Heart left ventricle (tissue), 16 donors: ENCODE measurements at regions not wholly inside any gene's neighbourhood (a gene's known extent, or its start where the extent isn't known, plus 50 kb on each side); places are given as distances from the start of the nearest gene placed in this dataset.

Experiments
- ATAC-seq, 4 donors: fragments of 200-7000 bp; cut with Tn5 transposase; one replicate each; pipeline ENCODE4 v1.9.1; 2020 to 2022; ENCODE audit warnings: moderate library complexity in 4 of 4, mild to moderate bottlenecking in 3 of 4, moderate number of reproducible peaks in 1 of 4
- DNase-seq, 5 donors: peaks; one replicate each; pipeline ENCODE4 v3.0.0-alpha.2; 2020
- H3K27ac ChIP-seq, 12 donors: fragments of 200-600 bp; sonication (generic) in 4 of 12; one replicate each; pipeline versions ENCODE4 v1.5.0 to v1.8.0; 2016 to 2022; ENCODE audit warnings: mild to moderate bottlenecking in 2 of 12
- H3K27me3 ChIP-seq, 9 donors: fragments of 200-600 bp; sonication (generic) in 2 of 9; one replicate each; pipeline versions ENCODE4 v1.5.1 to v1.8.0; 2016 to 2022; ENCODE audit warnings: mild to moderate bottlenecking in 3 of 9
- H3K36me3 ChIP-seq, 9 donors: fragments of 200-600 bp; sonication (generic) in 2 of 9; one replicate each; pipeline versions ENCODE4 v1.5.0 to v1.8.0; 2018 to 2022; ENCODE audit warnings: mild to moderate bottlenecking in 2 of 9
- H3K4me1 ChIP-seq, 12 donors: fragments of 200-600 bp; sonication (generic) in 4 of 12; one replicate each; pipeline versions ENCODE4 v1.5.0 to v1.8.0; 2016 to 2022; ENCODE audit warnings: mild to moderate bottlenecking in 3 of 12
- H3K4me3 ChIP-seq, 12 donors: fragments of 200-600 bp; sonication (generic) in 4 of 12; one replicate each; pipeline versions ENCODE4 v1.5.0 to v1.8.0; 2017 to 2022; ENCODE audit warnings: mild to moderate bottlenecking in 9 of 12, moderate library complexity in 4 of 12
- H3K9me3 ChIP-seq, 12 donors: fragments of 200-600 bp; sonication (generic) in 4 of 12; one replicate each; pipeline versions ENCODE4 v1.5.0 to v1.8.0; 2016 to 2022; ENCODE audit warnings: mild to moderate bottlenecking in 1 of 12
- CTCF ChIP-seq, 12 donors: fragments of 200-600 bp; sonication (generic) in 4 of 12; IDR thresholded peaks; one replicate each; pipeline versions ENCODE4 v1.5.0 to v1.8.0; 2018 to 2022; ENCODE audit warnings: antibody characterized with exemption in 12 of 12, mild to moderate bottlenecking in 5 of 12
- POLR2A ChIP-seq, 2 donors: fragments of 450-650 bp; IDR thresholded peaks; one replicate each; pipeline ENCODE4 v1.6.1; 2017; ENCODE audit warnings: antibody characterized with exemption in 2 of 2, mild to moderate bottlenecking in 2 of 2, moderate library complexity in 2 of 2
- WGBS, 4 donors: extraction: QIAGEN DNeasy Blood & Tissue Kit in 2 of 4; methylation state at CpG; one replicate each; pipeline versions ENCODE4 v1.1.5 to v1.1.7; 2013 to 2018; 5-methylcytosine and 5-hydroxymethylcytosine counted together
- intact Hi-C, 10 donors: fragments of 100-400 bp; cut with DNase I; formaldehyde crosslinking; loops; one replicate each; pipeline versions ENCODE4 v1.11.1 to v1.14.2; 2022
- donor health status: ischemic (EF 13 %, LVEDD 7.1; RV severe dilation, severe dysfunction).
- donor health status: healthy with polysubstance abuse.
- donor health status: DM: no; HTN: yes; CAD: no.
- donor health status: DM: no; HTN: no; CAD: no.
- donor health status: ischemic (EF 25% LVEDD 6.9; RV normal size, moderate dysfunction).
- donor health status: ischemic (EF 25% LVEDD 5.7; RV mildly dilated, moderate dysfunction).
- donor health status: healthy.
- donor health status: DM: yes; HTN: yes; CAD: no.
- donor health status: ischemic (EF 35%, LVEDD 5.7; RV mildly dilated, moderate dysfunction).
- donor health status: nonischemic (EF 11% LVEDD 7.7; RV severe dilation, severe dysfunction).
- donor health status: DM: yes; HTN: yes; CAD: no.
- donor health status: PGD.
- donor health status: ischemic (EF 29% LVEDD 5.4; RV normal size, mild dysfunction).
- donor health status: nonischemic (EF 23%, LVEDD 6.1; RV moderate dilation, normal function).

DNA sequence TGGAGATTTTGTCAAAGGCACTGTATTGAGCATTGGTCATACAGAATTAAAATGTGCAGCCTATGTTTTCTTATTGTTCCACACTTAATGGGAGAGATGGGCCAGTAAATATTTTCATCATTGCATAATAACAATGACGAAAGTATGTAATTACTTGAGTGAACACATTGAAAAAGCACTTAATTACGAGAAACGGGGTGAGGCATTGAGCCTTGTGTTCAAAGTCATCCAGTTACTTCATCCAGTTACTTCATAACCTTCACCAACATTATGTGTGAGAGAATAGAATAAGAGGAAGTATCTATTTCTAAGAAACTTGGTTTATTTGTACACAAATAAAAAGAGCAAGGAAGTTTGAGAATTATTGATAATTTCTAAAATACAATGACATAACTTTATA, 1427.0 kb downstream of the ADGRL3 start:
- Histone ChIP-seq H3K27ac (no peak overlapping the region), H3K27me3 (no peaks in the 10 kb centered on the region), H3K4me3 (no peak overlapping the region), H3K9me3 (peaks cover 0 to 11% (median 0%) of the 10 kb centered on the region in 12 donors), H3K36me3 (no peaks in the 10 kb centered on the region), H3K4me1 (no peaks in the 10 kb centered on the region)
- WGBS, 4 donors = 67 to 85% (median 74%) methylated on average over 3 of the region's 3 CpGs
- no peak for TF ChIP-seq POLR2A (IDR thresholded peaks at IDR 0.05)
- intact Hi-C loops = no loop called here
- DNase-seq (no peak), ATAC-seq (no peak)

- intact Hi-C loops = no loop called here
- ATAC-seq (no peak), DNase-seq (no peak)
- TF ChIP-seq POLR2A (IDR thresholded peaks at IDR 0.05) (no peak), CTCF (IDR thresholded peaks at IDR 0.05) (no peak)
- Histone ChIP-seq H3K27me3 (no peaks in the 10 kb centered on the region), H3K9me3 (no peaks in the 10 kb centered on the region), H3K4me1 (peaks cover 0 to 5% (median 0%) of the 10 kb centered on the region in 12 donors), H3K27ac (no peak overlapping the region), H3K4me3 (no peak overlapping the region), H3K36me3 (no peaks in the 10 kb centered on the region)
These were observed 1422.0 kb downstream of the ADGRL3 start for GRCh38 chr4:62622089-62622488.

DNA sequence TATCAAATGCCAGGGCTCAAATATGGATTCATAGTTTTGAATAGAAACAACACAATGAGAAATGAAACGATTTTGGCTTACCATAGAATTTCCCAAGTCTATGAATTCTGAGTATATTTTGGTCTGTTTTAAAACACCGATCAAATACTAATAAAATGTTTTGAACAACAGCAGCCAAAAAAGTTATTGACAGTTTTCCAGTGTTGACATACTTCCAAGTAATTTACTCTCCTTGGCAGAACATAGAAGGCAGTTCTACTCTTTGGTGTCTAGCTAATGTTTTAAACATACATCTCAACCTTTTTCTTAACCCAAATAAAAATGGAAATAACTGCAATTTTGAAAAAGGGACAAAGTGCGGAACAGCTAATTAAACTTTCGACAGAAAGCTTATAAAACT, 1419.8 kb downstream of the ADGRL3 start:
- ATAC-seq = no peak

GRCh38 chr4:62618042-62618441, 1417.9 kb downstream of the ADGRL3 start:
- Histone ChIP-seq H3K4me3 (no peak overlapping the region), H3K27me3 (no peaks in the 10 kb centered on the region), H3K4me1 (peaks cover 0 to 5% (median 0%) of the 10 kb centered on the region in 12 donors), H3K27ac (no peak overlapping the region), H3K9me3 (no peaks in the 10 kb centered on the region), H3K36me3 (no peaks in the 10 kb centered on the region)
- no peak for TF ChIP-seq CTCF (IDR thresholded peaks at IDR 0.05)
- no peak for TF ChIP-seq POLR2A (IDR thresholded peaks at IDR 0.05)
- DNase-seq (no peak), ATAC-seq (no peak)
- intact Hi-C loops = no loop called here
- 59 to 70% (median 62%) methylated on average over 2 of the region's 2 CpGs for WGBS, 4 donors

More for the DNA sequence above, 1419.8 kb downstream of the ADGRL3 start:
- Histone ChIP-seq H3K36me3 (no peaks in the 10 kb centered on the region), H3K9me3 (no peaks in the 10 kb centered on the region), H3K4me1 (peaks cover 0 to 5% (median 0%) of the 10 kb centered on the region in 12 donors), H3K27ac (no peak overlapping the region), H3K4me3 (no peak overlapping the region), H3K27me3 (no peaks in the 10 kb centered on the region)
- intact Hi-C loops = no loop called here
- TF ChIP-seq CTCF (IDR thresholded peaks at IDR 0.05) (no peak), POLR2A (IDR thresholded peaks at IDR 0.05) (no peak)
- WGBS, 4 donors = 81 to 84% (median 83%) methylated on average over 4 of the region's 4 CpGs
- no peak for DNase-seq

DNA sequence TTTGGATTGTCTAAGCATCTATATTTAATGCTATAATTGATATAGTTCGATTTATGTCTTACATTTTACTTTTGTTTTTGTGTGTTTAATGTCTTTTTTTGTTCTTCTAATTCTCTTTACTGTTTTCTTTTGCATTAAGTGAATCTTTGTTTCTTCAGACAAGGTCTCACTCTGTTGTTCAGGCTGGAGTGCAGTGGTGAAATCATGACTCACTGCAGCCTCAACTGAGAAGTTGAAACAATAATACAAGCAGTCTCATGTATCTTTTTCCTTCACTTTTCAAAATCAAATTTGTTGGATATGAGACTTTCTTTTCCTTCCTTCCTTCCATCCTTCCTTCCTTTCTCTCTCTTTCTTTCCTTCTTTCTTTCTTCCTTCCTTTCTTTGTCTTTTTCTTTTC, 1401.6 kb downstream of the ADGRL3 start:
- Histone ChIP-seq H3K27ac (no peak overlapping the region), H3K9me3 (no peaks in the 10 kb centered on the region), H3K27me3 (no peaks in the 10 kb centered on the region), H3K36me3 (no peaks in the 10 kb centered on the region), H3K4me1 (no peaks in the 10 kb centered on the region), H3K4me3 (no peak overlapping the region)
- no peak for TF ChIP-seq POLR2A (IDR thresholded peaks at IDR 0.05)
- no peak for TF ChIP-seq CTCF (IDR thresholded peaks at IDR 0.05)
- intact Hi-C loops = no loop called here
- no peak for DNase-seq
- WGBS, 4 donors = 52 to 73% (median 64%) methylated on average over 1 of the region's 1 CpG
- no peak for ATAC-seq
